Liver (tissue), 8 donors: ENCODE measurements at regions not wholly inside any gene's neighbourhood (a gene's known extent, or its start where the extent isn't known, plus 50 kb on each side); places are given as distances from the start of the nearest gene placed in this dataset.

ENCODE experiments used
- DNase-seq: peaks from one replicate; pipeline ENCODE4 v3.0.0-alpha.2; 2017; ENCODE audit warnings: low spot score
- H3K27ac ChIP-seq, 2 donors: one replicate each; pipeline ENCODE4 v1.7.0; 2013; ENCODE audit warnings: inconsistent platforms in 2 of 2, low read length in 2 of 2, control low read depth in 1 of 2, low read depth in 1 of 2, mild to moderate bottlenecking in 1 of 2
- H3K27me3 ChIP-seq, 4 donors: one replicate each; pipeline versions ENCODE4 v1.6.1 to v1.7.0; 2013; ENCODE audit warnings: low read length in 3 of 4, inconsistent platforms in 1 of 4, mild to moderate bottlenecking in 1 of 4, moderate library complexity in 1 of 4; ENCODE audit not compliant: control insufficient read depth in 4 of 4, insufficient read depth in 4 of 4
- H3K36me3 ChIP-seq, 4 donors: one replicate each; pipeline versions ENCODE4 v1.6.1 to v1.7.0; 2013; ENCODE audit warnings: low read length in 3 of 4, mild to moderate bottlenecking in 3 of 4, low read depth in 1 of 4, moderate library complexity in 1 of 4; ENCODE audit not compliant: control insufficient read depth in 4 of 4, insufficient read depth in 3 of 4
- H3K4me1 ChIP-seq, 4 donors: one replicate each; pipeline versions ENCODE4 v1.6.1 to v1.7.0; 2013; ENCODE audit warnings: low read length in 3 of 4, mild to moderate bottlenecking in 3 of 4, moderate library complexity in 1 of 4; ENCODE audit not compliant: control insufficient read depth in 4 of 4, insufficient read depth in 4 of 4
- H3K4me3 ChIP-seq, 3 donors: one replicate each; pipeline versions ENCODE4 v1.6.1 to v1.7.0; 2013; ENCODE audit warnings: low read length in 3 of 3, control low read depth in 1 of 3, low read depth in 1 of 3, mild to moderate bottlenecking in 1 of 3
- H3K9ac ChIP-seq, 2 donors: one replicate each; pipeline ENCODE4 v1.7.0; 2013; ENCODE audit warnings: low read length in 2 of 2, mild to moderate bottlenecking in 2 of 2, moderate library complexity in 2 of 2, control low read depth in 1 of 2, low read depth in 1 of 2
- H3K9me3 ChIP-seq, 4 donors: one replicate each; pipeline versions ENCODE4 v1.6.1 to v1.7.0; 2013; ENCODE audit warnings: low read length in 3 of 4; ENCODE audit not compliant: control insufficient read depth in 4 of 4
- ATF3 ChIP-seq: IDR thresholded peaks from 2 replicates; pipeline ENCODE4 v1.6.1; 2016; ENCODE audit warnings: antibody characterized with exemption
- EGR1 ChIP-seq, 2 donors: IDR thresholded peaks; 2 replicates each; pipeline ENCODE4 v1.6.1; 2016 to 2018; ENCODE audit warnings: antibody characterized with exemption in 2 of 2, low read depth in 2 of 2
- FOXA1 ChIP-seq: IDR thresholded peaks from 2 replicates; pipeline ENCODE4 v1.6.1; 2016; ENCODE audit warnings: antibody characterized with exemption
- FOXA2 ChIP-seq: IDR thresholded peaks from 2 replicates; pipeline ENCODE4 v1.6.1; 2016; ENCODE audit warnings: antibody characterized with exemption
- GABPA ChIP-seq, 2 donors: IDR thresholded peaks in 1 of 2; conservative IDR thresholded peaks in 1 of 2; 2 replicates each; pipeline ENCODE4 v1.6.1; 2016; ENCODE audit warnings: antibody characterized with exemption in 2 of 2, mild to moderate bottlenecking in 1 of 2, moderate library complexity in 1 of 2
- HNF4A ChIP-seq, 2 donors: conservative IDR thresholded peaks; 2 replicates each; pipeline ENCODE4 v1.6.1; 2016; ENCODE audit warnings: antibody characterized with exemption in 2 of 2, mild to moderate bottlenecking in 2 of 2
- HNF4G ChIP-seq: IDR thresholded peaks from 2 replicates; pipeline ENCODE4 v1.6.1; 2016; ENCODE audit warnings: antibody characterized with exemption
- JUND ChIP-seq, 2 donors: IDR thresholded peaks; 2 replicates each; pipeline ENCODE4 v1.6.1; 2016; ENCODE audit warnings: antibody characterized with exemption in 2 of 2
- MAX ChIP-seq: IDR thresholded peaks from 2 replicates; pipeline ENCODE4 v1.6.1; 2016; ENCODE audit warnings: antibody characterized with exemption
- NR2F2 ChIP-seq: IDR thresholded peaks from 2 replicates; pipeline ENCODE4 v1.6.1; 2016; ENCODE audit warnings: antibody characterized with exemption
- RAD21 ChIP-seq, 2 donors: IDR thresholded peaks; 2 replicates each; pipeline ENCODE4 v1.6.1; 2016; ENCODE audit warnings: antibody characterized with exemption in 2 of 2, mild to moderate bottlenecking in 2 of 2
- REST ChIP-seq: IDR thresholded peaks from 2 replicates; pipeline ENCODE4 v1.6.1; 2016; ENCODE audit warnings: antibody characterized with exemption, mild to moderate bottlenecking
- RXRA ChIP-seq, 2 donors: IDR thresholded peaks; 2 replicates each; pipeline ENCODE4 v1.6.1; 2017 to 2018; ENCODE audit warnings: antibody characterized with exemption in 2 of 2, mild to moderate bottlenecking in 1 of 2
- SP1 ChIP-seq: IDR thresholded peaks from 2 replicates; pipeline ENCODE4 v1.6.1; 2018; ENCODE audit warnings: antibody characterized with exemption, mild to moderate bottlenecking
- TAF1 ChIP-seq: conservative IDR thresholded peaks from 2 replicates; pipeline ENCODE4 v1.6.1; 2016; ENCODE audit warnings: antibody characterized with exemption, mild to moderate bottlenecking
- YY1 ChIP-seq: IDR thresholded peaks from 2 replicates; pipeline ENCODE4 v1.6.1; 2016; ENCODE audit warnings: antibody characterized with exemption, mild to moderate bottlenecking
- WGBS: extraction: QIAGEN DNeasy Blood & Tissue Kit; methylation state at CpG from one replicate; pipeline ENCODE4 v1.1.7; 2013; 5-methylcytosine and 5-hydroxymethylcytosine counted together
- TF ChIP-seq, protein P1 (sequence below): IDR thresholded peaks from 2 replicates; pipeline ENCODE4 v1.6.1; 2016; ENCODE audit warnings: antibody characterized with exemption
- TF ChIP-seq, protein P2 (sequence below): fragments of 150-350 bp; IDR thresholded peaks from 2 replicates; pipeline ENCODE4 v1.5.1; 2017; ENCODE audit warnings: improper control_type of control experiment, low read depth, low read length; ENCODE audit not compliant: missing input control
- donor health status: healthy.
- donor health status: healthy.
- donor health status: healthy.
- donor health status: healthy.
- donor health status: healthy.

GRCh38 chrX:97673135-97673534 lies 789.4 kb downstream of the RPA4 start:
- Histone ChIP-seq H3K9ac (no peak overlapping the region), H3K9me3 (no peaks in the 10 kb centered on the region), H3K36me3 (no peaks in the 10 kb centered on the region), H3K4me1 (peaks cover 4 to 11% (median 6%) of the 10 kb centered on the region in 4 donors), H3K4me3 (no peak overlapping the region), H3K27ac (no peak overlapping the region), H3K27me3 (no peaks in the 10 kb centered on the region)
- 91% methylated on average over 5 of the region's 5 CpGs for WGBS
- TF ChIP-seq ATF3 (no peak), HNF4G (no peak)
- DNase-seq, result no peak

GRCh38 chrX:97682991-97683840 lies 799.5 kb downstream of the RPA4 start:
- Histone ChIP-seq H3K27me3 (peaks cover 0 to 2% (median 0%) of the 10 kb centered on the region in 4 donors), H3K4me1 (no peaks in the 10 kb centered on the region), H3K9me3 (no peaks in the 10 kb centered on the region), H3K4me3 (no peak overlapping the region), H3K9ac (no peak overlapping the region), H3K27ac (no peak overlapping the region), H3K36me3 (no peaks in the 10 kb centered on the region)
- no peak for DNase-seq
- TF ChIP-seq YY1 (no peak), FOXA2 (no peak), MAX (no peak), NR2F2 (no peak), FOXA1 (no peak), HNF4A (conservative IDR thresholded peaks at IDR 0.05) (no peak), SP1 (no peak), TAF1 (no peak), JUND (IDR thresholded peaks at IDR 0.05) (no peak), GABPA (IDR thresholded peaks at IDR 0.05 in 1 of 2, conservative IDR thresholded peaks at IDR 0.05 in 1 of 2) (no peak), EGR1 (IDR thresholded peaks at IDR 0.05; ENCODE audit: low read depth in 2 of 2) (no peak), HNF4G (no peak), REST (no peak), ATF3 (no peak), RAD21 (IDR thresholded peaks at IDR 0.05) (no peak), RXRA (IDR thresholded peaks at IDR 0.05) (no peak)
- TF ChIP-seq, protein P1, sequence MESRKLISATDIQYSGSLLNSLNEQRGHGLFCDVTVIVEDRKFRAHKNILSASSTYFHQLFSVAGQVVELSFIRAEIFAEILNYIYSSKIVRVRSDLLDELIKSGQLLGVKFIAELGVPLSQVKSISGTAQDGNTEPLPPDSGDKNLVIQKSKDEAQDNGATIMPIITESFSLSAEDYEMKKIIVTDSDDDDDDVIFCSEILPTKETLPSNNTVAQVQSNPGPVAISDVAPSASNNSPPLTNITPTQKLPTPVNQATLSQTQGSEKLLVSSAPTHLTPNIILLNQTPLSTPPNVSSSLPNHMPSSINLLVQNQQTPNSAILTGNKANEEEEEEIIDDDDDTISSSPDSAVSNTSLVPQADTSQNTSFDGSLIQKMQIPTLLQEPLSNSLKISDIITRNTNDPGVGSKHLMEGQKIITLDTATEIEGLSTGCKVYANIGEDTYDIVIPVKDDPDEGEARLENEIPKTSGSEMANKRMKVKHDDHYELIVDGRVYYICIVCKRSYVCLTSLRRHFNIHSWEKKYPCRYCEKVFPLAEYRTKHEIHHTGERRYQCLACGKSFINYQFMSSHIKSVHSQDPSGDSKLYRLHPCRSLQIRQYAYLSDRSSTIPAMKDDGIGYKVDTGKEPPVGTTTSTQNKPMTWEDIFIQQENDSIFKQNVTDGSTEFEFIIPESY, result no peak
- TF ChIP-seq, protein P2, sequence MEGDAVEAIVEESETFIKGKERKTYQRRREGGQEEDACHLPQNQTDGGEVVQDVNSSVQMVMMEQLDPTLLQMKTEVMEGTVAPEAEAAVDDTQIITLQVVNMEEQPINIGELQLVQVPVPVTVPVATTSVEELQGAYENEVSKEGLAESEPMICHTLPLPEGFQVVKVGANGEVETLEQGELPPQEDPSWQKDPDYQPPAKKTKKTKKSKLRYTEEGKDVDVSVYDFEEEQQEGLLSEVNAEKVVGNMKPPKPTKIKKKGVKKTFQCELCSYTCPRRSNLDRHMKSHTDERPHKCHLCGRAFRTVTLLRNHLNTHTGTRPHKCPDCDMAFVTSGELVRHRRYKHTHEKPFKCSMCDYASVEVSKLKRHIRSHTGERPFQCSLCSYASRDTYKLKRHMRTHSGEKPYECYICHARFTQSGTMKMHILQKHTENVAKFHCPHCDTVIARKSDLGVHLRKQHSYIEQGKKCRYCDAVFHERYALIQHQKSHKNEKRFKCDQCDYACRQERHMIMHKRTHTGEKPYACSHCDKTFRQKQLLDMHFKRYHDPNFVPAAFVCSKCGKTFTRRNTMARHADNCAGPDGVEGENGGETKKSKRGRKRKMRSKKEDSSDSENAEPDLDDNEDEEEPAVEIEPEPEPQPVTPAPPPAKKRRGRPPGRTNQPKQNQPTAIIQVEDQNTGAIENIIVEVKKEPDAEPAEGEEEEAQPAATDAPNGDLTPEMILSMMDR, result no peak
- WGBS, result 72% methylated on average over 3 of the region's 3 CpGs
